SKM-1 treated with dmso at 0.1 percent for 144 hours (cell line): ENCODE measurements at regions not wholly inside any gene's neighbourhood (a gene's known extent, or its start where the extent isn't known, plus 50 kb on each side); places are given as distances from the start of the nearest gene placed in this dataset.

Source experiments
- DNase-seq: peaks from one replicate; lab custom pipeline; 2025; ENCODE audit not compliant: unreplicated experiment; lab: John Stamatoyannopoulos, UW

GRCh38 chr4:122038896-122039295, 87.0 kb upstream of the TRPC3 start:
- no peak for DNase-seq

GRCh38 chr4:122034619-122035018, 82.8 kb upstream of the TRPC3 start:
- DNase-seq, result no peak

GRCh38 chr4:122027203-122027602, 75.3 kb upstream of the TRPC3 start:
- no peak for DNase-seq

- DNase-seq, result no peak
Observed at GRCh38 chr4:122017296-122017695, 65.4 kb upstream of the TRPC3 start.

- DNase-seq, result no peak
Observed at GRCh38 chr4:122015203-122015602, 63.3 kb upstream of the TRPC3 start.

- DNase-seq, result no peak
Observed at GRCh38 chr4:122012735-122013134, 60.9 kb upstream of the TRPC3 start.

- DNase-seq, result no peak
Observed at GRCh38 chr4:122010610-122011009, 58.8 kb upstream of the TRPC3 start.

GRCh38 chr4:122009524-122009923, 57.7 kb upstream of the TRPC3 start:
- no peak for DNase-seq

GRCh38 chr4:122007016-122007415, 55.2 kb upstream of the TRPC3 start:
- DNase-seq, result no peak

GRCh38 chr4:122005064-122005755, 53.4 kb upstream of the TRPC3 start:
- DNase-seq, result no peak

GRCh38 chr4:122003335-122003734, 51.5 kb upstream of the TRPC3 start:
- peak; percentile 7 for DNase-seq
